MM.1S (cell line): ENCODE measurements at regions not wholly inside any gene's neighbourhood (a gene's known extent, or its start where the extent isn't known, plus 50 kb on each side); places are given as distances from the start of the nearest gene placed in this dataset.
"Not testable (repeated sequence)": the region's sequence is repeated elsewhere in the genome, so short reads cannot be mapped to it uniquely, and the experiment has no call there.

ENCODE experiments used
- DNase-seq: peaks from one replicate; pipeline ENCODE4 v3.0.0-alpha.2; 2015
- H2AFZ ChIP-seq: fragments of 300-600 bp; sonication (generic); 2 replicates; pipeline ENCODE4 v1.6.0; 2016; ENCODE audit warnings: antibody characterized with exemption, low read length
- H3F3A ChIP-seq: fragments of 300-600 bp; sonication (generic); 2 replicates; pipeline ENCODE4 v1.6.1; 2016; ENCODE audit warnings: mild to moderate bottlenecking, antibody characterized with exemption, low read length, moderate library complexity, mixed read lengths; ENCODE audit not compliant: insufficient read depth
- H3K27ac ChIP-seq: fragments of 300-600 bp; sonication (generic); 2 replicates; pipeline ENCODE4 v1.5.1; 2016; ENCODE audit warnings: mild to moderate bottlenecking, low read length
- H3K27me3 ChIP-seq: fragments of 300-600 bp; sonication (generic); replicated peaks from 2 replicates; pipeline ENCODE4 v1.6.0; 2016; ENCODE audit warnings: low read length; ENCODE audit not compliant: insufficient read depth
- H3K36me3 ChIP-seq: fragments of 300-600 bp; sonication (generic); replicated peaks from 2 replicates; pipeline ENCODE4 v1.6.1; 2016; ENCODE audit warnings: mild to moderate bottlenecking, low read length, mixed read lengths; ENCODE audit not compliant: insufficient read depth
- H3K4me1 ChIP-seq: fragments of 300-600 bp; sonication (generic); 2 replicates; pipeline ENCODE4 v1.6.1; 2016; ENCODE audit warnings: low read length, mixed read lengths
- H3K4me2 ChIP-seq: fragments of 300-600 bp; sonication (generic); 2 replicates; pipeline ENCODE4 v1.6.0; 2016; ENCODE audit warnings: low read depth, low read length
- H3K4me3 ChIP-seq: fragments of 300-600 bp; sonication (generic); 2 replicates; pipeline ENCODE4 v1.5.1; 2016; ENCODE audit warnings: low read length, mixed read lengths
- H3K79me2 ChIP-seq: fragments of 300-600 bp; sonication (generic); 2 replicates; pipeline ENCODE4 v1.6.1; 2016; ENCODE audit warnings: mixed run types, low read length, mixed read lengths
- H3K9ac ChIP-seq: fragments of 300-600 bp; sonication (generic); 2 replicates; pipeline ENCODE4 v1.6.1; 2016; ENCODE audit warnings: low read length, mixed read lengths
- H3K9me2 ChIP-seq: fragments of 300-600 bp; sonication (generic); replicated peaks from 2 replicates; pipeline ENCODE4 v1.6.1; 2016; ENCODE audit warnings: mild to moderate bottlenecking, low read length, mixed read lengths; ENCODE audit not compliant: insufficient read depth
- H3K9me3 ChIP-seq: fragments of 300-600 bp; sonication (generic); replicated peaks from 2 replicates; pipeline ENCODE4 v1.6.1; 2016; ENCODE audit warnings: mild to moderate bottlenecking, low read length, mixed read lengths; ENCODE audit not compliant: insufficient read depth
- H4K20me1 ChIP-seq: fragments of 300-600 bp; sonication (generic); 2 replicates; pipeline ENCODE4 v1.6.1; 2016; ENCODE audit warnings: mild to moderate bottlenecking, low read length, moderate library complexity, mixed read lengths; ENCODE audit not compliant: insufficient read depth
- EZH2 ChIP-seq: fragments of 300-600 bp; sonication (generic); optimal IDR thresholded peaks from 2 replicates; pipeline ENCODE3; 2017; ENCODE audit warnings: low read depth, mild to moderate bottlenecking, antibody characterized with exemption, low read length, mixed read lengths
- EZH2phosphoT487 ChIP-seq: fragments of 300-600 bp; sonication (generic); IDR thresholded peaks from 2 replicates; pipeline ENCODE4 v1.6.1; 2018; ENCODE audit warnings: antibody characterized with exemption, low read length
- TF ChIP-seq, protein P1 (sequence below): fragments of 300-600 bp; sonication (generic); IDR thresholded peaks from 2 replicates; pipeline ENCODE4 v1.5.1; 2016; ENCODE audit warnings: antibody characterized with exemption, low read length, mixed read lengths

DNA sequence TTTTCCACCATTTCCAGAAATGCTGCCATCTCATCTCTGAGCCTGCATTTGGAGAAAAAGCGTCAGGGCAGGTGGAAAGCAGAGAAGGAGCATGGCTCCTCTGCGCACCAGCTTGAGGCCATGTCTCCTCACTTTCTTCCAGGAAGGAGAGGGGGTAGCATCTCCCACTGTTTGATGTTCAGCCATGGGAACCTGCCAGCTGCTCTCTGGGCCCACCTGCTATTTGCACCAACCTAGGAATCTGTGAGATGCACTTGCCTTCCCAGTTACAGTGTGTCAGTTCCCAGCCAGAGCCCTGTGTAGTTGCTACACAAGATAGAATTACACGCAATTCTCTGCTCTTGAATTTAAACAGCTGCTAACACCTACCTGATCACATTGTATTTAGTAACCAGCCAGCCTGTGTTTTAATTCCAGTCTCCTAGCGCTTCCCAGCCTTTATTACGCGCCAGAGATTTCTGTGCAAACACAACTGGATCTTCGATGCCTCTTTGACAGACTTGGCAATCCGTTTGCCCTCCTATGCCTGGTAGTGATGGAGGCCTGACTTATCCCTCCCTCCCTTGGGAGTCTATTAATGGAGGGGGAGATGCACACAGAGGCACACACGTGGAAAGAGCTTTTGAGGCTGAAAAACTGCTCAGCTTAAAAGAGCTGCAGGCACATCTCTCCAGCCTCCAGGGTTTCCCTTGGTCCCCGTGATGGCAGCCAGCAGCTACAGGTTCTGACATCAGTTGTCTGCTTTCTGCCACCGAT is 98.1 kb upstream of the SEC14L1 start:
- Histone ChIP-seq H3K27ac (no peak overlapping the region), H3K9me3 (no peaks in the 10 kb centered on the region)
- no peak for TF ChIP-seq EZH2
- TF ChIP-seq, protein P1, sequence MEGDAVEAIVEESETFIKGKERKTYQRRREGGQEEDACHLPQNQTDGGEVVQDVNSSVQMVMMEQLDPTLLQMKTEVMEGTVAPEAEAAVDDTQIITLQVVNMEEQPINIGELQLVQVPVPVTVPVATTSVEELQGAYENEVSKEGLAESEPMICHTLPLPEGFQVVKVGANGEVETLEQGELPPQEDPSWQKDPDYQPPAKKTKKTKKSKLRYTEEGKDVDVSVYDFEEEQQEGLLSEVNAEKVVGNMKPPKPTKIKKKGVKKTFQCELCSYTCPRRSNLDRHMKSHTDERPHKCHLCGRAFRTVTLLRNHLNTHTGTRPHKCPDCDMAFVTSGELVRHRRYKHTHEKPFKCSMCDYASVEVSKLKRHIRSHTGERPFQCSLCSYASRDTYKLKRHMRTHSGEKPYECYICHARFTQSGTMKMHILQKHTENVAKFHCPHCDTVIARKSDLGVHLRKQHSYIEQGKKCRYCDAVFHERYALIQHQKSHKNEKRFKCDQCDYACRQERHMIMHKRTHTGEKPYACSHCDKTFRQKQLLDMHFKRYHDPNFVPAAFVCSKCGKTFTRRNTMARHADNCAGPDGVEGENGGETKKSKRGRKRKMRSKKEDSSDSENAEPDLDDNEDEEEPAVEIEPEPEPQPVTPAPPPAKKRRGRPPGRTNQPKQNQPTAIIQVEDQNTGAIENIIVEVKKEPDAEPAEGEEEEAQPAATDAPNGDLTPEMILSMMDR, result no peak
- TF ChIP-seq EZH2phosphoT487, result no peak

DNA sequence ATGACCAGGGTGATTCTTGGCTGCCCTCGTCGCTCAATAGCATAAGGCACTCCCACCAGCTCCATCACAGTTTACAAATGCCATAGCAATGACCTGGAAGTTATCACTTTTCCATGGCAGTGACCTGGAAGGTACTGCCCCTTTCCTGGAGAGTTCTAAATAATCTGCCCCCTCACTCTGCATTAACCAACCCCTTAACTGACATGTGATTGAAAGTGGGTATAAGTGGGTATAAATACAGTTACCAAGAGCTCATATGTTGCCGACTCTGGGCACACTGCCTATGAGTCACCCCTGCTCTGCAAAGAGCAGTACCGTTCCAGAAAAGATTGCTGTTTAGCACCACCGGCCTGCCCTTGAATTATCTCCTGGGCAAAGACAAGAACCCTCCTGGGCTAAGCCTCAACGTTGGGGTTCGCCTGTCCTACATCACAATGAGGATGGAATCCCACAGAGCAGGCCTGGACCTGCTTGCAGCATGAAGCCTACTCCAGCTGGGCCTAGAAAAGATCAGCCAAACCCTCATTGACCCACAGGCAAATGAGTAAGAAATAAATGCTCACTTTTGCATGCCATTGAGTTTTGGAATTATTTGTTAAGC is 95.2 kb upstream of the SEC14L1 start:
- Histone ChIP-seq H3K27me3 (no peaks in the 10 kb centered on the region), H3K27ac (no peak overlapping the region), H4K20me1 (no peaks in the 10 kb centered on the region), H3K9me2 (no peaks in the 10 kb centered on the region), H2AFZ (no peak overlapping the region), H3K4me3 (no peak overlapping the region), H3K4me1 (no peaks in the 10 kb centered on the region), H3K9ac (no peak overlapping the region), H3K9me3 (no peaks in the 10 kb centered on the region), H3K79me2 (no peaks in the 10 kb centered on the region), H3F3A (no peaks in the 10 kb centered on the region), H3K4me2 (no peak overlapping the region), H3K36me3 (no peaks in the 10 kb centered on the region)
- TF ChIP-seq EZH2 (no peak), EZH2phosphoT487 (no peak)
- TF ChIP-seq, protein P1, result no peak
- no peak for DNase-seq

More for the DNA sequence above, 98.1 kb upstream of the SEC14L1 start:
- Histone ChIP-seq H4K20me1 (no peaks in the 10 kb centered on the region), H3K4me2 (no peak overlapping the region), H2AFZ (no peak overlapping the region), H3K36me3 (no peaks in the 10 kb centered on the region), H3K79me2 (no peaks in the 10 kb centered on the region), H3K4me1 (no peaks in the 10 kb centered on the region), H3K4me3 (no peak overlapping the region), H3K9me2 (no peaks in the 10 kb centered on the region), H3K9ac (no peak overlapping the region), H3K27me3 (no peaks in the 10 kb centered on the region), H3F3A (no peaks in the 10 kb centered on the region)
- DNase-seq, result no peak

DNA sequence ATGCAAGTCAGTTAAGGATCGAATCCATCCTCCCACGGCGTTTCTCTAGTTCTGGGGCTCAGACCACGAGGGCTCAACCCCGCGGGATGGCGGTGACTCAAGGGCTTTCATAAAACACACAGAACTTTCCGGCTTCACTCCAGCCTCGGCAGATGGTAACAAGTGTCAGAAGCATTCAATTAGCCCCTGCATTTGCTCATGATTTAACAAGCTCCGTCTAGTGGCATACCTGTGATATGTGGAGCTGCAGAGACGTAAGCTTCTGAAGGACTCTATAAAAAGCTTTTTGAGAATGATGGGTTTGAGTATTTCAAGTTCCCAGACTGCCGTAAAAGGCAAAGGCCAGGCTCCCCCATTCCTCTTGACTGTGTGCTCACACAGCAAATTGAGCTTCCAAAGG is 91.3 kb upstream of the SEC14L1 start:
- no peak for TF ChIP-seq EZH2
- TF ChIP-seq EZH2phosphoT487, result no peak
- TF ChIP-seq, protein P1, result no peak
- H3K9me3 ChIP-seq, result no peaks in the 10 kb centered on the region
- H3K27ac ChIP-seq, result no peak overlapping the region
- no peak for DNase-seq
- H3K27me3 ChIP-seq, result peaks cover 12% of the 10 kb centered on the region; the same call in 1 of the 2 replicates
- H2AFZ ChIP-seq, result no peak overlapping the region
- no peaks in the 10 kb centered on the region for H3F3A ChIP-seq
- H3K79me2 ChIP-seq, result no peaks in the 10 kb centered on the region
- H3K4me1 ChIP-seq, result no peaks in the 10 kb centered on the region
- H3K4me3 ChIP-seq, result no peak overlapping the region
- H4K20me1 ChIP-seq, result no peaks in the 10 kb centered on the region
- H3K9me2 ChIP-seq, result no peaks in the 10 kb centered on the region
- H3K36me3 ChIP-seq, result no peaks in the 10 kb centered on the region
- H3K9ac ChIP-seq, result no peak overlapping the region
- no peak overlapping the region for H3K4me2 ChIP-seq

DNA sequence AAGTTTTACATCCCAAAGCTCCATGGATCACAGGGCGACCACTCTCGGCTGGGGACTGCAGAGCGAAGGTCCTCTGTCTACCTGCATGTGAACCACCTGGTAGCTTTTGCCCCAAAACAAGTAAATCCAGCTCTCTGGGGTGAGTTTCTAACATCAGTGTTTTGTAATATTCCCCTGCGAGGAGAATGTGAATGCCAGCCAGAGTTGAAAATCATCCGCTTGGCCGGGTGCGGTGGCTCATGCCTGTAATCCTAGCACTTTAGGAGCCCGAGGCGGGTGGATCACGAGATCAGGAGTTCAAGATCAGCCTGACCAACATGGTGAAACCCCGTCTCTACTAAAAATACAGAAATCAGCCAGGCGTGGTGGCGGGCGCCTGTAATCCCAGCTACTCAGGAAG is 89.9 kb upstream of the SEC14L1 start:
- H3K4me1 ChIP-seq, H4K20me1 ChIP-seq, H3K9me2 ChIP-seq, H3K27ac ChIP-seq, H3K4me3 ChIP-seq, H2AFZ ChIP-seq, H3K36me3 ChIP-seq, DNase-seq, H3F3A ChIP-seq, H3K9me3 ChIP-seq, H3K79me2 ChIP-seq, H3K4me2 ChIP-seq, H3K9ac ChIP-seq: not testable (repeated sequence)
- H3K27me3 ChIP-seq, result peaks cover 12% of the 10 kb centered on the region; the same call in 1 of the 2 replicates
